Fibroblast of skin of left biceps (primary cell): ENCODE measurements at regions not wholly inside any gene's neighbourhood (a gene's known extent, or its start where the extent isn't known, plus 50 kb on each side); places are given as distances from the start of the nearest gene placed in this dataset.
A peak's percentile ranks its signal among the peaks of the same experiment; 100 is the strongest.
"Not testable (repeated sequence)": the region's sequence is repeated elsewhere in the genome, so short reads cannot be mapped to it uniquely, and the experiment has no call there.

Source experiments
- DNase-seq, 2 experiments: peaks; one replicate each; pipeline ENCODE4 v3.0.0-alpha.2; 2013; ENCODE audit warnings: low read depth in 2 of 2

DNA sequence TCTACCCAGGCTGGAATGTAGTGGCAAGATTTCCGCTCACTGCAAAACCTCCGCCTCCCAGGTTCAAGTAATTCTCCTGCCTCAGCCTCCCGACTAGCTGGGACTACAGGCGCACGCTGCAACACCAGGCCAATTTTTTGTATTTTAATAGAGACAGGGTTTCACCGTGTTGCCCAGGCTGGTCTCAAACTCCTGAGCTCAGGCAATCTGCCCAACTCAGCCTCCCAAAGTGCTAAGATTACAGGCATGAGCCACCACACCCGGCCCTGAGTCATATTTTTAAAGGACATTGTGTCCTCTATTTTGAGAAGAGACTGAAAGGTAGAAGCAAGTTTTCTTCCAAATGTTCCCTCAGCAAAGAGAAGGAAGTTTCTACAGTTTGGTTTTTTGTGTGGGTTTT, 227.1 kb downstream of the KCTD12 start:
- DNase-seq, result not testable (repeated sequence)

DNA sequence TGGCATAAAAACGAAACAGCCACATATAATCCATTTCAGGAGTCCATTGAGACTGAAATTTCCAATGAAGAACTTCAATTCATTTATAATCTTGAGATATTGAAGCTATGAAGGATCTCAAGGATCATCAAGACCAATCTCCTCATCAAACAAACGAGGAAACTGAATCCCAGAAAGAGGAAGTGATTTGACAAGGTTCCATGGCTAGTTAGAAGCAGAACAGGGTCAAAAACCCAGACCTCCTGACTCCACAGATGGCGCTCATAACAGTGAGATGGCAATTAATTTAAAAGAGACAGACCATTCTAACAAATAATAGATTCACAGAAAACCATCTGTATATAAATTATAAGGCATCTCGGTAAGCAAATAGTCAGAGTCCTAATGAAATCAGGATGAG, 229.7 kb downstream of the KCTD12 start:
- no peak for DNase-seq

GRCh38 chr13:76656056-76656455, 230.1 kb downstream of the KCTD12 start:
- no peak for DNase-seq

DNA sequence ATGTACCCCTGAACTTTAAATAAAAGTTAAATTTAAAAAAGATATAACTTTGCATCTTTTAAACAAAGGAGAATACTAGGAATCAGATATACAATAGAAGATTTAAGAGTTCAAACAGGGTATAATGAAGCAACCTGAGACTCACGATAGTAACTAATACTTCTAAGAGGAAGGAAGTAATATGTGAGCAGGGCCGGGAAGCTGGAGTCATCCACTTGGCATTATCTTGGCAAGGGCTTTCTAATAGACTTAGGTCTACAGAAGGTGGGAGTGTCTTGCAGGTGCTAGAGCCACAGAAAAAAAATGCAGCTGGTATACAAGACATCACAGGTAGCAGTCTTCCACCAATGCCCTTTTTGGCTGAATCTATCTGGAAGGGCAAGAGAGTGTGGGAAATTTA, 231.9 kb downstream of the KCTD12 start:
- no peak for DNase-seq

- DNase-seq, result no peak
Measured at GRCh38 chr13:76651286-76651685, 234.9 kb downstream of the KCTD12 start.

DNA sequence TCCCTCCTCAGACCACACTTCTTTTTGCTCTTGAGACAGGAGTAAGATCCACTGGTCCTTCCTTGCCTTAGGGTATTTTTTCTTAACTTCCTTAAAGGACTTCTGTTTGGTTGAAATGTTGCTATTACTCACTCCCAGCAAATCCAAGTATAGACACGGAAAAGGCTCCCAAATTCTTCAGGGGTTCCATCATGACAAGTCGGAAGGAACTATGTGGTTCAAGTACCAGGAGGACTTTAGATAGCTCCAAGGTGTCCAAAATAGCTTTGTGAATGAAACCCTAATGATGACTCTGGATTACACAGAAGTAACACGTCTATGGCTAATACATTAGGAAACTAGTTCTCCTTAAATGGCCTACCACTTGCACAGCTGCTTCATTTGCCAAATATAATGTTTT, 238.7 kb downstream of the KCTD12 start:
- no peak for DNase-seq

DNA sequence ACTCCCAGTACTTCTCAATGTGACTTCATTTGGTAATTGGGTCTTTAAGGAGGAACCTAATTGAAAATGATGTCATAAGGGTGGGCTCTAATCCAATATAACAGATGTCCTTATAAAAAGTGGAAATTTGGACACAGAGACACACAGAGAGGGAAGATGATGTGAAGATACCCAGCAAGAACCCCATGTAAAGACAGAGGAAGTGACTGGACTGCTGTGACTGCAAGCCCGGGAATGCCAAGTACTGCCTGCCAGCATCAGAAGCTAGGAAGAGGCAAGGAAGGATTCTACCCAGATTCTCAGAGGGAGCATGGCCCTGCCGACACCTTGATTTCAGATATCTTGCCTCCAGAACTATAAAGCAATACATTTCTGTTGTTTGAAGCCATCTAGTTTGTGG, 239.3 kb downstream of the KCTD12 start:
- DNase-seq, result no peak

DNA sequence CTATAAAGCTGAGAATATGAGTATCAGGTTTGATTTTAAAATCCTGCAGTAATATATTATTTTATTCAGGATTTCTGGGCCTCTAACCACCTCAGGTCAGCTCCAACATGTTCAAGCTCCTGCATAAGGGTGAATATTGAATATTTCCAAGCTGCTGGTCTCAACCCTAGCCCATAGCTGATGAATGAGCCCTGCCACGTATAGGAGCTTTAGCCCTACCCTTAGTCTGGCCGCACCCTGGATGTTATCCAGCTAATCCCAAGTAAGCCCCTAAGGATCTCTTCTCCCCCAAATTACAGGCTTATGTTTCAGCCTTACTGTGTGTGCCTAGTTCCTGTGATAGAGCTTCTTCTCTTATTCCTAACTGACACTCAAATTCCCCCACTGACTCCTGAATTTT, 240.6 kb downstream of the KCTD12 start:
- no peak for DNase-seq

DNA sequence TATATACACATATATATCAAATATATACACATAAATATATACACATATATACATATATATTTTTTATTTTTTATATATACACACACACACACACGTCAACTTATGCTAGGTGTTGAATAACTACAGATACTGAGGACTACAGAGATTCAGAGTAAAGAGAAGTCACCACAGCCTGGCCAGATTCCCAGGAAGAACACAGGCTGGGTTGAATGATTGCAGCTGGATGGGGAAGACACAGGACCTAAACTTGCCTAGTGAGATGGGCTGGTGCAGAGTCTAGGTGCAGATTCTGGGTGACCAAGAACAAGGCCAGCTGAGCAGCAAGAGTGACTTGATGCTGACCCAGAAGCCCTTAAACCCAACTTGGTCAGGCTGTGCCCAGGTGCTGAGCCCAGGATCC, 241.3 kb downstream of the KCTD12 start:
- DNase-seq, result no peak

DNA sequence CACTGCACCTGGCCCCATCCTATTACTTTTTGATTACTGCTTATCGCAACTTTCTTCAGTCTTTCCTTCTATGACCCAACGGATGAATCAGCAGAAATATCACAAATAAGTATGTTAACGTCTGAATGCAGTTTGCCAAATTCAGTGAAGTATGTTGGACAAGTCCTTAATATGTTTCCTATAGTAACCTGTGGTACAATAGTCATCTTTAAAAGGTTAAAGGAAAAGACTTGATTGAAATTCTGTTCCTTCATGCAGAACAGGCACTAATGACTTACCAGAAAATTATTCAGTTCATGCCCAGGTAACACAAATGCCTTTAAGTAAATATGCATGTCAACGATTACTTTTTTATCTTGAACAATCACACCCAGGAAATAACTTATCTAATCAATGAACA, 242.6 kb downstream of the KCTD12 start:
- DNase-seq, result no peak

- peak; percentile 9 to 15 for DNase-seq
Measured at GRCh38 chr13:76641056-76641455, 245.1 kb downstream of the KCTD12 start.

GRCh38 chr13:76638882-76639281, 247.3 kb downstream of the KCTD12 start:
- no peak for DNase-seq

GRCh38 chr13:76638181-76638580, 248.0 kb downstream of the KCTD12 start:
- DNase-seq, result no peak

DNA sequence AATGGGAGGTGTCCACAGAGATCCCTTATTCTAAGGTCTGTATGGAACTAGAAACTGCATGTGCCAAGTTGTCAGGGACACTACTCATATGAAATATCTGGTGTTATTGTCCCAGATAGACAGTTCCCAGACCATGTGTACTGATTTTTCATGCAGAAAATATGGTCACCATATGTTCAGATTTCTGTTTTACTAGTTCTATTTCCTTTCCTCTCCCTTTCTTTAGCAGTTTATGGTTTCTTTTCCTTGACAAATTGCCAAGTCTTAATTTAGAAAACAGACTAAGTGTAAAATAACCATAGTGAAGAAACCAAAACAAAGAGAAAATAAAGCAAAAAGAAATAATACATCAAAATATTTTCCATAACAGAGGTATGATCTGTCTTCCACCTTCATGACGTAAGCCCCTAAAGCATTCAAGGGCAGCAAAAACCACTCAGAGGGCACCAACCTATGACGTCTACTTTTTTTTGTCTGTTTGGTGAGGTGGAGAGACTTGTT, 248.5 kb downstream of the KCTD12 start:
- DNase-seq, result peak; percentile 29 to 31

GRCh38 chr13:76636829-76637228, 249.4 kb downstream of the KCTD12 start:
- DNase-seq, result no peak

DNA sequence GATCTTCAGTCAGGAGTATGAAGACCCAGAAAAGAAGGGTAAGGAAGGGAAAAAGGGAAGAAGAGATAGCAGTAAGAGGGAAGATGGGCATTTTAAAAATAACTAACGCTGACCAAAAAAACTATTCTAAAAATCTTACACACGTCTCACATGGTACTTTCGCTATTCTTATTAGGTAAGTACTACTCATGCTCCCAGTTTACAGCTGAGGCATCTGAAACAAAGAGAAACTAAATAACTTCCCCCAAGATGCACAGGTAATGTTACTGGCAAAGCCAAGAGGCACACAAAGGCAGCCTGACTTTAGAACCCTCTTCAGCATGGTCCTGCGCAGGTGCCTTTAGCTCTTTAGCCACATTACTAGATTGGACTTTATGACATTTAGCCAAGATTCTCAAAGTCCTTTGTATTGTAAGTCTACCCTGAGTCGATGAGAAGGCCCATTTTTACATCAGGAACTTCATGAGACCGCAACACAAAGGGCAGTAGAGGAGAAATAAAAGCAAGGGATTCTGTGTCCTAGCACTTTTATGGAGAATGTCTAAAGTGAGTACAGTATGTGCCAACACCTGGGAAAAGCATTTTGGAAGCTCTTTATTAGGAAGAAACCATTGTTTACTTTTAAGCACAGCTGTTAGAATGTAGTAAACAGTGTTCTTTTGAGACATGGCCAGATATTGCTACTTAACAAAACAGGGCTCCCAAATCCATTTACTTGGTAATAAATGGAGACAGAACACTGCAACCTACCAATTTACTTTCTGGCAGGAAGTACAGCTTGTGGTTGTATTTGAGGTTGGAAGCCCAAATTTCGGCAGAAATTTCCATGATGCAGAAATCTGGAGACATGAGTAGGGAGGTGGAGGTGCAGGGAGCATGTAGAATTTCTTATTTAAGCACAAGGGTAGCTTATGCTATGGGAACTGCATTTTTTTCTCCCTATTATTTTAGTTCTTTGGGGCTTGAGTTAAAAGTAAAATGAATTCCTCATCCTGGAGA, 250.7 kb downstream of the KCTD12 start:
- DNase-seq, result no peak

- DNase-seq, result no peak
Measured at GRCh38 chr13:76634431-76635191, 251.6 kb downstream of the KCTD12 start.

GRCh38 chr13:76632401-76633044, 253.7 kb downstream of the KCTD12 start:
- DNase-seq, result no peak

DNA sequence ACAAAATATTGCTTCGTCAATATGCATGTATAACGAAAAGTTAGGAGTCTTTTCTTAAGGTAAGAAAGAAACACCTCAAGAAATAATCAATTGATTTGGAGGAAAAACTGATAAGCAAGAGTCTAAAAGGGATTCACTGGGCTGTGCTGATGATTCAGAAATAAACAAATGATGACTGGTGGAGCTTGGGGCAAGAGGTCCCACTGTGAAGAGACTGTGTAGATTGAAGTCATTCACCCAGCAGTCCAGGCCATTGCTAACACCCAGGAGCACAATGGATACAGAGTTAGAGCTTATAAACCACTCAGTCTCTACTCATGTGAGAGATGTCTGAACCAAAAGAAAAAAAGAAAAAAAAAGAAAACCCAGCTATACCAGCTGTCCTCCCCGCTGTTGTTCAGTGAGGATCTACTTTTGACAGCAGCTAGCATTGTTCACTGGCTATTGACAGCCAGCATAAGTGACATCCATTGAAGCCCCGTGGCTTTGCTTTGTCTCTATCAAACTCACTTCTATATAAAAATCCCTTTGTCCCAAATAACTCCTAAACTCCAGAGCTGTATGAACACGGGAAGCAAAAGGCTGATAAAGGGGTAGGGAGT, 255.5 kb downstream of the KCTD12 start:
- no peak for DNase-seq

GRCh38 chr13:76622315-76623040, 263.7 kb downstream of the KCTD12 start:
- DNase-seq, result no peak

GRCh38 chr13:76621705-76622104, 264.5 kb downstream of the KCTD12 start:
- DNase-seq, result no peak
